ENCODE measurements at regions not wholly inside any gene's neighbourhood (a gene's known extent, or its start where the extent isn't known, plus 50 kb on each side); places are given as distances from the start of the nearest gene placed in this dataset.

GRCh38 chr5:56596155-56596554, 219.2 kb upstream of the MAP3K1 start:
- no peak for DNase-seq (ENCODE audit: low spot score)
- H3K9me3 ChIP-seq (ENCODE audit: low read depth) = no peaks in the 10 kb centered on the region
- H3K27me3 ChIP-seq = no peaks in the 10 kb centered on the region
- no peaks in the 10 kb centered on the region for H4K20me1 ChIP-seq (ENCODE audit: insufficient read depth, poor library complexity, severe bottlenecking)
- no peak overlapping the region for H2AFZ ChIP-seq
- H3K27ac ChIP-seq = no peak overlapping the region
- H3K9me2 ChIP-seq (replicated peaks; ENCODE audit: insufficient read depth) = no peaks in the 10 kb centered on the region
- no peak overlapping the region for H3K4me3 ChIP-seq
- no peaks in the 10 kb centered on the region for H3K79me2 ChIP-seq
- WGBS (ENCODE audit: low lambda C conversion rate, missing lambda C conversion rate) = 97% methylated on average over 4 of the region's 4 CpGs
- no peak for TF ChIP-seq EZH2 (IDR thresholded peaks at IDR 0.05; ENCODE audit: borderline replicate concordance)
- no peaks in the 10 kb centered on the region for H3K36me3 ChIP-seq (replicated peaks; ENCODE audit: insufficient read depth, low read depth)
- H3K4me2 ChIP-seq = no peak overlapping the region
- no peaks in the 10 kb centered on the region for H3K4me1 ChIP-seq (ENCODE audit: insufficient read depth)

- H2AFZ ChIP-seq = no peak overlapping the region
- TF ChIP-seq EZH2 (IDR thresholded peaks at IDR 0.05; ENCODE audit: borderline replicate concordance) (no peak), EZH2phosphoT487 (IDR thresholded peaks at IDR 0.05; ENCODE audit: low read depth, severe bottlenecking, unreplicated experiment) (no peak), CTCF (IDR thresholded peaks at IDR 0.05; ENCODE audit: poor library complexity) (no peak)
- no peak overlapping the region for H3K27ac ChIP-seq
- no peaks in the 10 kb centered on the region for H3K9me3 ChIP-seq (ENCODE audit: low read depth)
- H3K27me3 ChIP-seq = no peaks in the 10 kb centered on the region
- DNase-seq (ENCODE audit: low spot score) = no peak
- H3K4me1 ChIP-seq (ENCODE audit: insufficient read depth) = no peaks in the 10 kb centered on the region
- H3K9me2 ChIP-seq (replicated peaks; ENCODE audit: insufficient read depth) = no peaks in the 10 kb centered on the region
- no peaks in the 10 kb centered on the region for H3K79me2 ChIP-seq
- H3K4me2 ChIP-seq = no peak overlapping the region
- no peaks in the 10 kb centered on the region for H4K20me1 ChIP-seq (ENCODE audit: insufficient read depth, poor library complexity, severe bottlenecking)
- H3K4me3 ChIP-seq = no peak overlapping the region
- H3K36me3 ChIP-seq (replicated peaks; ENCODE audit: insufficient read depth, low read depth) = no peaks in the 10 kb centered on the region
- 87% methylated on average over 2 of the region's 2 CpGs for WGBS (ENCODE audit: low lambda C conversion rate, missing lambda C conversion rate)
Observed at GRCh38 chr5:56595566-56595965, 219.8 kb upstream of the MAP3K1 start.

- Histone ChIP-seq H3K4me3 (no peak overlapping the region), H3K79me2 (no peaks in the 10 kb centered on the region), H3K27ac (no peak overlapping the region), H3K4me2 (no peak overlapping the region), H2AFZ (no peak overlapping the region), H4K20me1 (ENCODE audit: insufficient read depth, poor library complexity, severe bottlenecking) (no peaks in the 10 kb centered on the region), H3K9me3 (ENCODE audit: low read depth) (no peaks in the 10 kb centered on the region), H3K9me2 (replicated peaks; ENCODE audit: insufficient read depth) (no peaks in the 10 kb centered on the region), H3K36me3 (replicated peaks; ENCODE audit: insufficient read depth, low read depth) (no peaks in the 10 kb centered on the region), H3K4me1 (ENCODE audit: insufficient read depth) (no peaks in the 10 kb centered on the region), H3K27me3 (no peaks in the 10 kb centered on the region)
- DNase-seq (ENCODE audit: low spot score) = no peak
- TF ChIP-seq EZH2phosphoT487 (IDR thresholded peaks at IDR 0.05; ENCODE audit: low read depth, severe bottlenecking, unreplicated experiment) = no peak
- no peak for TF ChIP-seq CTCF (IDR thresholded peaks at IDR 0.05; ENCODE audit: poor library complexity)
- TF ChIP-seq EZH2 (IDR thresholded peaks at IDR 0.05; ENCODE audit: borderline replicate concordance) = no peak
- WGBS (ENCODE audit: low lambda C conversion rate, missing lambda C conversion rate) = 98% methylated on average over 3 of the region's 3 CpGs
Observed at GRCh38 chr5:56594792-56595191, 220.6 kb upstream of the MAP3K1 start.

- WGBS (ENCODE audit: low lambda C conversion rate, missing lambda C conversion rate) = 97% methylated on average over 5 of the region's 5 CpGs
- no peaks in the 10 kb centered on the region for H4K20me1 ChIP-seq (ENCODE audit: insufficient read depth, poor library complexity, severe bottlenecking)
- no peak overlapping the region for H3K4me2 ChIP-seq
- no peaks in the 10 kb centered on the region for H3K27me3 ChIP-seq
- no peak overlapping the region for H2AFZ ChIP-seq
- TF ChIP-seq EZH2 (IDR thresholded peaks at IDR 0.05; ENCODE audit: borderline replicate concordance) = no peak
- TF ChIP-seq CTCF (IDR thresholded peaks at IDR 0.05; ENCODE audit: poor library complexity) = no peak
- no peak for TF ChIP-seq EZH2phosphoT487 (IDR thresholded peaks at IDR 0.05; ENCODE audit: low read depth, severe bottlenecking, unreplicated experiment)
- H3K27ac ChIP-seq = no peak overlapping the region
- no peaks in the 10 kb centered on the region for H3K36me3 ChIP-seq (replicated peaks; ENCODE audit: insufficient read depth, low read depth)
- no peaks in the 10 kb centered on the region for H3K79me2 ChIP-seq
- DNase-seq (ENCODE audit: low spot score) = no peak
- no peaks in the 10 kb centered on the region for H3K9me3 ChIP-seq (ENCODE audit: low read depth)
- H3K9me2 ChIP-seq (replicated peaks; ENCODE audit: insufficient read depth) = no peaks in the 10 kb centered on the region
- H3K4me3 ChIP-seq = no peak overlapping the region
- H3K4me1 ChIP-seq (ENCODE audit: insufficient read depth) = peaks cover 5% of the 10 kb centered on the region
Observed at GRCh38 chr5:56591081-56591480, 224.3 kb upstream of the MAP3K1 start.
